Peyer's patch (tissue), 4 donors: ENCODE measurements at regions not wholly inside any gene's neighbourhood (a gene's known extent, or its start where the extent isn't known, plus 50 kb on each side); places are given as distances from the start of the nearest gene placed in this dataset.

Experiments used
- DNase-seq, 3 donors: peaks; one replicate each; pipeline ENCODE4 v3.0.0-alpha.2; 2017 to 2019
- H3K27ac ChIP-seq, 4 donors: fragments of 200-600 bp; sonication (generic); one replicate each; pipeline ENCODE4 v1.5.1; 2016 to 2019
- H3K27me3 ChIP-seq, 2 donors: fragments of 200-600 bp; sonication (generic); one replicate each; pipeline ENCODE4 v1.5.1; 2019
- H3K36me3 ChIP-seq, 3 donors: fragments of 200-600 bp; sonication (generic); one replicate each; pipeline ENCODE4 v1.5.1; 2016 to 2019
- H3K4me1 ChIP-seq, 4 donors: fragments of 200-600 bp; sonication (generic); one replicate each; pipeline ENCODE4 v1.5.1; 2016 to 2019
- H3K4me3 ChIP-seq, 4 donors: fragments of 200-600 bp; sonication (generic); 1 replicate in 3 of 4; 2 replicates in 1 of 4; pipeline ENCODE4 v1.5.1; 2016 to 2019; ENCODE audit warnings: mild to moderate bottlenecking in 1 of 4
- H3K9me3 ChIP-seq, 4 donors: fragments of 200-600 bp; sonication (generic); one replicate each; pipeline ENCODE4 v1.5.1; 2016 to 2019; ENCODE audit warnings: mild to moderate bottlenecking in 1 of 4
- POLR2A ChIP-seq, 2 donors: fragments of 450-650 bp; IDR thresholded peaks; one replicate each; pipeline ENCODE4 v1.5.1; 2017; ENCODE audit warnings: antibody characterized with exemption in 2 of 2, mild to moderate bottlenecking in 2 of 2, moderate library complexity in 2 of 2
- TF ChIP-seq, protein P1 (sequence below), 6 experiments: fragments of 450-650 bp in 4 of 6; fragments of 200-600 bp in 2 of 6; sonication (generic) in 1 of 6; IDR thresholded peaks; one replicate each; pipeline ENCODE4 v1.5.1; 2017 to 2019; ENCODE audit warnings: antibody characterized with exemption in 6 of 6, mild to moderate bottlenecking in 3 of 6, moderate library complexity in 1 of 6

DNA sequence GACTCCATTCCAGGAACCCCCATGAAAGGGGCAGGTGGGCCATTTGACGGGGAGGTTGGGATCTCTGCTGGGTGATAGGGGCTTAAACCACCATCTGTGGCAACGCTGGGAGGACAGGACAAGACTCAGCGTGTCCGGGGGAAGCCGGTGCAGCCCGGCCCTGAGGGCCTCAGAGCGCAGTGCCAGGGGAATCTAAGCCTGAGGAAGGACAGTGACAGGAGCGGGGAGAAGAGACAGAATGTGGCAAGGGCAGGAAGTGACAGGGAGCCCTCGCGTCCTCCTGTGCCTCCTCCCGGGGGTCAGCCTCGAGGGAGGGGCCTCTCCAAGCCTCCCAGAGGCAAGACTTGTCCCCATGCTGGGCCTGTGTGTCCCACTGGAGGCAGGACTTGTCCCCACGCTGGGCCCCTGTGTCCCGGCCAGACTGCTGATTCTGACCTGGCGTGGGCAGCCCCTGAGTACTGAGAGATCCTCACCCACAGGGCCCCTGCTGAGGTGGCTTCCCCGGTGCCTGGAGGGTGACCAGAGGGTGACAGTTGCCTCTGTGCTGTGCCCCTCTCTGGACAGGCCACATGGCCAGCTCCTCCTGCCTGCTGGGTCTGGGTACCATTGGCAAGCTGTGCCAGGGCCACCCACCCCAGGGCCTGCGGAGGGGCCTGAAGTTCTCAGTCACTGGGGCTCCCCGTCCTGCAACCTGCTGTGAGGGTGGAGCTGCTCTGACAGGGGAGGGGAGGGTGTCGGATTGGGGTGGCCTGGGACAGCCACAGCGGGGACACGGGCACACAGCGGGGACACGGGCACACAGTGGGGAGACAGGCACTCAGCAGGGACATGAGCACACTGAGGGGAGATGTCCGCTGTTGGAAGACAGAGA, 676.2 kb downstream of the BRD1 start:
- no peaks in the 10 kb centered on the region for H3K27me3 ChIP-seq
- no peaks in the 10 kb centered on the region for H3K4me1 ChIP-seq
- no peak overlapping the region for H3K4me3 ChIP-seq
- H3K9me3 ChIP-seq: no peaks in the 10 kb centered on the region
- TF ChIP-seq, protein P1, sequence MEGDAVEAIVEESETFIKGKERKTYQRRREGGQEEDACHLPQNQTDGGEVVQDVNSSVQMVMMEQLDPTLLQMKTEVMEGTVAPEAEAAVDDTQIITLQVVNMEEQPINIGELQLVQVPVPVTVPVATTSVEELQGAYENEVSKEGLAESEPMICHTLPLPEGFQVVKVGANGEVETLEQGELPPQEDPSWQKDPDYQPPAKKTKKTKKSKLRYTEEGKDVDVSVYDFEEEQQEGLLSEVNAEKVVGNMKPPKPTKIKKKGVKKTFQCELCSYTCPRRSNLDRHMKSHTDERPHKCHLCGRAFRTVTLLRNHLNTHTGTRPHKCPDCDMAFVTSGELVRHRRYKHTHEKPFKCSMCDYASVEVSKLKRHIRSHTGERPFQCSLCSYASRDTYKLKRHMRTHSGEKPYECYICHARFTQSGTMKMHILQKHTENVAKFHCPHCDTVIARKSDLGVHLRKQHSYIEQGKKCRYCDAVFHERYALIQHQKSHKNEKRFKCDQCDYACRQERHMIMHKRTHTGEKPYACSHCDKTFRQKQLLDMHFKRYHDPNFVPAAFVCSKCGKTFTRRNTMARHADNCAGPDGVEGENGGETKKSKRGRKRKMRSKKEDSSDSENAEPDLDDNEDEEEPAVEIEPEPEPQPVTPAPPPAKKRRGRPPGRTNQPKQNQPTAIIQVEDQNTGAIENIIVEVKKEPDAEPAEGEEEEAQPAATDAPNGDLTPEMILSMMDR (IDR thresholded peaks at IDR 0.05): no peak
- TF ChIP-seq POLR2A (IDR thresholded peaks at IDR 0.05): no peak
- H3K27ac ChIP-seq: no peak overlapping the region
- H3K36me3 ChIP-seq: no peaks in the 10 kb centered on the region
- DNase-seq: peak in 1 of 3 donors; percentile 48

DNA sequence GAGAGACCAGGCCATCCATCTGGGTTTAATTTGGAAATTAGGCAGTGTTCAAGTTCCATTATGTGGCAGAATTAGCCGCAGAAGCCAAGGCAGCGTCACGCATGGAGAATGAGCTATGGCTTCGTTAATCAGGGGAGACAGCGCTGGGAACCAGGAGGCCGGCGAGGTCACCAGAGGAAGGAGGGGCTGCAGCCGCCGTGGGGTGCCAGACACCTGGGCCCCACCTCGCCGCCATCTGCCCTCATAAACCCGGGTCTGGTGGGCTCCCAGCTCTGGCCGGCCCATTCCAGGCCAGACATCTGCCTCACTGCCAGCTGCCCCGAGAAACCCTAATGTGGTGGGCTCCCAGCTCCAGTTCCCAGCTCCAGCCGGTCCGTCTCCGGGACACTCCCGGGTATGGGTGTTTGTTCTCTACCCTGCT, 676.9 kb downstream of the BRD1 start:
- Histone ChIP-seq H3K4me3 (no peak overlapping the region), H3K9me3 (no peaks in the 10 kb centered on the region), H3K27me3 (no peaks in the 10 kb centered on the region), H3K27ac (no peak overlapping the region), H3K4me1 (no peaks in the 10 kb centered on the region), H3K36me3 (no peaks in the 10 kb centered on the region)
- TF ChIP-seq, protein P1 (IDR thresholded peaks at IDR 0.05): no peak
- no peak for TF ChIP-seq POLR2A (IDR thresholded peaks at IDR 0.05)
- DNase-seq: no peak

DNA sequence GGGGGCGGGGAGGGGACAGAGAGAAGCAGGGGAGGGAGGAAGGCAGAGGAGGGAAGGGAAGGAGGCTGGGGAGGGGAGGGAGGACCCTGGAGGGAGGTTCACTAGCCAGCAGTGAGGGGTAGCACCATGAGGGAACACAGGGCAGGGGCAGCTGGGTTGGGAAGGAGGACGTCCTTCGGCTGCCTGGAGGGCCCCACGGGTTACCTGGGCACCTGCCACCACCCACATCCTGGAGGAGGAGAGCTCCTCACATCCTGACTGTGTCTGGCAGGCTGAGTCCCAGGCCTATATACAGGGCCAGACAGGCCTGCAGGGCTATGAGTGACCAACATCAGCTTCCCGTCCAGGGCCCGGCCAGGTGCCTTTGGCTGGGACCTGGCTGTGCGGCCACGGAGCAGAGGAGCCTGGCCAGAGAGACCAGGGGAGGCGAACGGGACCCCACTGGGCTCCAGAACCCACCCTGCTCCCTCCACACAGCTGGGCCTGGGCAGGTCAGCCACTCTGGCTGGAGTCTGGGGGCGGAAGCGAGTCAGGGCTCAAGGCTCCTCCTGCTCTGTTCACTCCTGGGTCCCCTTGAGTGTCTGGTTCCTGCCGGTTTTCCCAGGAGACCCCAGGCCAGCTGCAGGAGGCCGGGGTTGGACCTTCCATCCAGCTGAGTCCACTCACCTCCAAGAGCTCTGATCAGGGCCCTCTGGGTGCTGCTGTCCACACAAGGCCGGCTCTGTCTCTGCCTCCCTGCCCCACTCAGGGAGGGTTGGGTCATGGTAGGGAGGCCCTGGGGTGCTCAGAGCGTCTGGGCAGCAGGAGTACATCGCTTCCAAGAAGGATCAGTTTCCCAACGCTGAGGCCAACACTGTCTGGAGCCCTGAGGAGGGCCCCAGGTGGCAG, 677.7 kb downstream of the BRD1 start:
- peak in 1 of 3 donors; percentile 43 for DNase-seq
- no peak for TF ChIP-seq POLR2A (IDR thresholded peaks at IDR 0.05)
- TF ChIP-seq, protein P1 (IDR thresholded peaks at IDR 0.05): no peak
- no peaks in the 10 kb centered on the region for H3K9me3 ChIP-seq
- no peaks in the 10 kb centered on the region for H3K4me1 ChIP-seq
- no peak overlapping the region for H3K27ac ChIP-seq
- no peaks in the 10 kb centered on the region for H3K36me3 ChIP-seq
- H3K4me3 ChIP-seq: no peak overlapping the region
- no peaks in the 10 kb centered on the region for H3K27me3 ChIP-seq

DNA sequence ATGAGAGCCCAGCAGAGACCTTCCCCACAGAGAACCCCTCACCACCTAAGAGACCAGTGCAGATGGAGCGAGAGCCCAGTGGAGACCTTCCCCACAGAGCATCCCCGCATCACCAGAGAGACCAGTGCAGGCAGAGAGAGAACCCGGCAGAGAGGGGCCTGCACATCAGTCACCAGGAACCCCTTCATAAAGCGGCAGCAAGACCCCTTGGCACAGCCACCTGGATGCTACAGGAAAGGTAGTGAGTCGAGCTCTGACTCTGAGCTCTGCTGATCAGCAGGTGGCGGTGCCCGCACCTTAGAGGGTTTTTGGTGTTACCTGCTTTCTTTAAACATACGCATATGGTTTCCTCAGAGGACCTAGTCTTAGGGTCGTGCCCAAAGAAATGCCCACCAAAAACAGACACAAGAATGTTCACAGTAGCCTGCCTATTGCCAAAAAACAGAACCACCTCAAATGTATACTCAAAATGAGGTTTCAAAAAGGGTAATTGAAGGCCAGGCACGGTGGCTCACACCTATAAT, 678.7 kb downstream of the BRD1 start:
- H3K36me3 ChIP-seq: no peaks in the 10 kb centered on the region
- H3K9me3 ChIP-seq: no peaks in the 10 kb centered on the region
- H3K27ac ChIP-seq: no peak overlapping the region
- no peaks in the 10 kb centered on the region for H3K4me1 ChIP-seq
- H3K27me3 ChIP-seq: no peaks in the 10 kb centered on the region
- TF ChIP-seq POLR2A (IDR thresholded peaks at IDR 0.05): no peak
- TF ChIP-seq, protein P1 (IDR thresholded peaks at IDR 0.05): no peak
- no peak for DNase-seq
- H3K4me3 ChIP-seq: no peak overlapping the region

DNA sequence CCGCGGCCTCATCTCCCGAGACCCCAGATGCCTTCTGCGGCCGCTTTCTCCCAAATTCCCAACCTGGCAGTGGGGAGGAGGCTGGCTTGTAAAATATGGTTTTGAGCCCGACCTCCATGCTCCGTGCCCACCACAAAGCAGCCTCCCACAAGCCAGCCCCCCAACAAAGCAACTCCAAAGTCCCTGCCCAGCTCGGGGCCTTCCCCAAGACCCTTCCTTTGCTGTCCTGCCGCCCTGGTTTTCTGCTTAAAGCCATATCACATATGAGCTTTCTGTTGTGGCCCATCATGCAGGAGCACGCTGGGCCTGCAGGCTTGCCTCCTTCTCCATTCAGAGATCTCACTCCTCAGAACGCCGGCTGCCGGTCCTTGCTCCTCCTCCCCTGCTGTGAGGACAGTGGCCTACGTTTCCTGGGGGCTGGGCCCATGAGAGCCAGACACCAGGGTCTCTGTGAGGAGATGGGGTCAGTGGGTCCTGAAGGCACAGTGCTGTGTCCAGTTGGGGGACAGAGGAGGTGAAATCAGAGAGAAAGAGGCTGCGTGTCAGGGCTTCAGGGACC, 680.0 kb downstream of the BRD1 start:
- no peak for TF ChIP-seq POLR2A (IDR thresholded peaks at IDR 0.05)
- TF ChIP-seq, protein P1 (IDR thresholded peaks at IDR 0.05): no peak
- DNase-seq: no peak
- no peaks in the 10 kb centered on the region for H3K36me3 ChIP-seq
- no peaks in the 10 kb centered on the region for H3K4me1 ChIP-seq
- no peak overlapping the region for H3K4me3 ChIP-seq
- no peak overlapping the region for H3K27ac ChIP-seq
- H3K27me3 ChIP-seq: no peaks in the 10 kb centered on the region
- no peaks in the 10 kb centered on the region for H3K9me3 ChIP-seq
